SK-N-SH treated with all-trans-retinoic acid at 6 μM for 48 hours (cell line): ENCODE measurements at regions not wholly inside any gene's neighbourhood (a gene's known extent, or its start where the extent isn't known, plus 50 kb on each side); places are given as distances from the start of the nearest gene placed in this dataset.

Experiments used
- ATAC-seq: fragments of 200-7000 bp; cut with Tn5 transposase; 3 replicates; pipeline ENCODE4 v1.9.1; 2020; ENCODE audit warnings: mild to moderate bottlenecking, moderate library complexity
- ARNTL ChIP-seq: fragments of 450-650 bp; formaldehyde crosslinking; IDR thresholded peaks from 2 replicates; pipeline ENCODE4 v1.5.0; 2020; ENCODE audit warnings: low read depth, mild to moderate bottlenecking, moderate library complexity, borderline replicate concordance
- BACH2 ChIP-seq: fragments of 250-450 bp; sonication (Bioruptor Pico); IDR thresholded peaks from 2 replicates; pipeline ENCODE4 v1.9.0; 2021; ENCODE audit warnings: mild to moderate bottlenecking, borderline replicate concordance
- CREB5 ChIP-seq: fragments of 250-450 bp; sonication (Bioruptor Pico); IDR thresholded peaks from 2 replicates; pipeline ENCODE4 v1.5.1; 2020; ENCODE audit warnings: low read depth, mild to moderate bottlenecking, moderate library complexity
- CSDC2 ChIP-seq: fragments of 250-450 bp; sonication (Bioruptor Pico); IDR thresholded peaks from 2 replicates; pipeline ENCODE4 v1.5.0; 2020; ENCODE audit warnings: mild to moderate bottlenecking, moderate library complexity
- CSRNP3 ChIP-seq: fragments of 250-450 bp; sonication (Bioruptor Pico); IDR thresholded peaks from 2 replicates; pipeline ENCODE4 v1.5.1; 2021; ENCODE audit warnings: mild to moderate bottlenecking, moderate library complexity
- ESRRG ChIP-seq: fragments of 250-450 bp; sonication (Bioruptor Pico); IDR thresholded peaks from 2 replicates; pipeline ENCODE4 v1.6.1; 2021; ENCODE audit warnings: mild to moderate bottlenecking
- ISL1 ChIP-seq: fragments of 250-450 bp; sonication (Bioruptor Pico); IDR thresholded peaks from 2 replicates; pipeline ENCODE4 v2.1.2; 2022; ENCODE audit warnings: mild to moderate bottlenecking, moderate library complexity
- OSR1 ChIP-seq: fragments of 250-450 bp; sonication (Bioruptor Pico); IDR thresholded peaks from 2 replicates; pipeline ENCODE4 v1.8.0; 2022; ENCODE audit warnings: moderate library complexity, mild to moderate bottlenecking, inconsistent platforms
- POU6F1 ChIP-seq: fragments of 250-450 bp; sonication (Bioruptor Pico); IDR thresholded peaks from 2 replicates; pipeline ENCODE4 v1.8.0; 2021; ENCODE audit warnings: low read depth, mild to moderate bottlenecking, moderate library complexity, borderline replicate concordance
- PPARA ChIP-seq: fragments of 250-450 bp; sonication (Bioruptor Pico); IDR thresholded peaks from 2 replicates; pipeline ENCODE4 v1.5.0; 2020; ENCODE audit warnings: mild to moderate bottlenecking, borderline replicate concordance
- RARB ChIP-seq: fragments of 250-450 bp; sonication (Bioruptor Pico); IDR thresholded peaks from 2 replicates; pipeline ENCODE4 v1.8.0; 2021; ENCODE audit warnings: mild to moderate bottlenecking, moderate library complexity
- SNAI2 ChIP-seq: fragments of 250-450 bp; sonication (Bioruptor Pico); IDR thresholded peaks from 2 replicates; pipeline ENCODE4 v1.5.0; 2020; ENCODE audit warnings: mild to moderate bottlenecking, moderate library complexity
- TCF4 ChIP-seq: fragments of 250-450 bp; sonication (Bioruptor Pico); IDR thresholded peaks from 2 replicates; pipeline ENCODE4 v1.8.0; 2021; ENCODE audit warnings: mild to moderate bottlenecking, moderate library complexity, borderline replicate concordance
- TOX ChIP-seq: fragments of 250-450 bp; sonication (Bioruptor Pico); IDR thresholded peaks from 2 replicates; pipeline ENCODE4 v1.8.0; 2021; ENCODE audit warnings: mild to moderate bottlenecking, moderate library complexity, borderline replicate concordance
- TSHZ2 ChIP-seq: fragments of 250-450 bp; sonication (Bioruptor Pico); IDR thresholded peaks from 2 replicates; pipeline ENCODE4 v1.5.0; 2020; ENCODE audit warnings: mild to moderate bottlenecking, moderate library complexity
- ZC3H10 ChIP-seq: fragments of 250-450 bp; sonication (Bioruptor Pico); IDR thresholded peaks from 2 replicates; pipeline ENCODE4 v1.5.1; 2021; ENCODE audit warnings: mild to moderate bottlenecking, moderate library complexity
- ZFP3 ChIP-seq: fragments of 250-450 bp; sonication (Bioruptor Pico); IDR thresholded peaks from 2 replicates; pipeline ENCODE4 v1.5.0; 2020; ENCODE audit warnings: mild to moderate bottlenecking, moderate library complexity
- ZFP30 ChIP-seq: fragments of 450-650 bp; formaldehyde crosslinking; IDR thresholded peaks from 2 replicates; pipeline ENCODE4 v1.5.0; 2022; ENCODE audit warnings: mild to moderate bottlenecking, moderate library complexity
- ZNF565 ChIP-seq: fragments of 450-650 bp; formaldehyde crosslinking; conservative IDR thresholded peaks from 2 replicates; pipeline ENCODE4 v1.5.0; 2020; ENCODE audit warnings: low read depth, mild to moderate bottlenecking, moderate library complexity
- ZNF70 ChIP-seq: fragments of 450-650 bp; formaldehyde crosslinking; IDR thresholded peaks from 2 replicates; pipeline ENCODE4 v1.5.0; 2020; ENCODE audit warnings: mild to moderate bottlenecking, moderate library complexity
- ZNF8 ChIP-seq: fragments of 450-650 bp; formaldehyde crosslinking; IDR thresholded peaks from 2 replicates; pipeline ENCODE4 v1.5.0; 2020; ENCODE audit warnings: mild to moderate bottlenecking, moderate library complexity

- TF ChIP-seq ZFP30 (CRISPR knock-in tag) (no peak), ESRRG (CRISPR knock-in tag) (no peak), CSRNP3 (CRISPR knock-in tag) (no peak), POU6F1 (CRISPR knock-in tag) (no peak), SNAI2 (CRISPR knock-in tag) (no peak), ZNF565 (CRISPR knock-in tag) (no peak), CREB5 (CRISPR knock-in tag) (no peak), CSDC2 (CRISPR knock-in tag) (no peak), ISL1 (no peak), BACH2 (CRISPR knock-in tag) (no peak), PPARA (no peak), ZC3H10 (CRISPR knock-in tag) (no peak), RARB (CRISPR knock-in tag) (no peak), OSR1 (CRISPR knock-in tag) (no peak)
- no peak for ATAC-seq
Measured at GRCh38 chr6:147911686-147912085, 403.2 kb downstream of the SAMD5 start.

- TF ChIP-seq ZNF70 (CRISPR knock-in tag) (no peak), TSHZ2 (CRISPR knock-in tag) (no peak), ZNF565 (CRISPR knock-in tag) (no peak), POU6F1 (CRISPR knock-in tag) (no peak), ZFP30 (CRISPR knock-in tag) (no peak), CSDC2 (CRISPR knock-in tag) (no peak), TCF4 (CRISPR knock-in tag) (no peak), ZFP3 (no peak), OSR1 (CRISPR knock-in tag) (no peak)
- ATAC-seq = no peak
Measured at GRCh38 chr6:147922799-147923198, 414.3 kb downstream of the SAMD5 start.

GRCh38 chr6:147924598-147924997 lies 416.1 kb downstream of the SAMD5 start:
- TF ChIP-seq TOX (no peak), ARNTL (CRISPR knock-in tag) (no peak), ZNF8 (CRISPR knock-in tag) (no peak)
- no peak for ATAC-seq

GRCh38 chr6:147925826-147926225 lies 416.8 kb upstream of the SASH1 start:
- no peak for TF ChIP-seq ARNTL (CRISPR knock-in tag)
- ATAC-seq = no peak
